NCI-H524 (cell line): ENCODE measurements at regions not wholly inside any gene's neighbourhood (a gene's known extent, or its start where the extent isn't known, plus 50 kb on each side); places are given as distances from the start of the nearest gene placed in this dataset.
"Not testable (repeated sequence)": the region's sequence is repeated elsewhere in the genome, so short reads cannot be mapped to it uniquely, and the experiment has no call there.

ENCODE experiments used
- DNase-seq, 2 experiments: peaks; one replicate each; lab custom pipeline; 2025; lab: John Stamatoyannopoulos, UW

- peak in 1 of 2 experiments; percentile 43 for DNase-seq
Observed at GRCh38 chr12:65728848-65729793, 95.2 kb upstream of the HMGA2 start.

- no peak for DNase-seq
Observed at GRCh38 chr12:65731771-65732170, 92.5 kb upstream of the HMGA2 start.

DNA sequence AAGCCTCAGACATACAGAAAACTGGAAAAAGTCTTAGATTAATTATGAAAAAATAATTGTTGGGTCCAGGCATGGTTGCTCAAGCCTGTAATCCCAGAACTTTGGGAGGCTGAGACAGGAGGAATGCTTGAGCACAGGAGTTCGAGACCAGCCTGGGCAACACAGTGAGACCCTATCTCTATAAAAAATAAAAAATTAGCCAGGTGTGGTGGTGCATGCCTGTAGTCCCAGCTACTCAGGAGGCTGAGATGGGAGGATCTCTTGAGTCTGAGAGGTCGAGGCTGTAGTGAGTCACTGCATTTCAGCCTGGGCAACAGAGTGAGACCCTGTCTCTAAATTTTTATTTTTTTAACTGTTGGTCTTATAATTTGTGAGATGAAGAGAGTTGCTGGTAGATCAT lies 90.6 kb upstream of the HMGA2 start:
- not testable (repeated sequence) for DNase-seq

DNA sequence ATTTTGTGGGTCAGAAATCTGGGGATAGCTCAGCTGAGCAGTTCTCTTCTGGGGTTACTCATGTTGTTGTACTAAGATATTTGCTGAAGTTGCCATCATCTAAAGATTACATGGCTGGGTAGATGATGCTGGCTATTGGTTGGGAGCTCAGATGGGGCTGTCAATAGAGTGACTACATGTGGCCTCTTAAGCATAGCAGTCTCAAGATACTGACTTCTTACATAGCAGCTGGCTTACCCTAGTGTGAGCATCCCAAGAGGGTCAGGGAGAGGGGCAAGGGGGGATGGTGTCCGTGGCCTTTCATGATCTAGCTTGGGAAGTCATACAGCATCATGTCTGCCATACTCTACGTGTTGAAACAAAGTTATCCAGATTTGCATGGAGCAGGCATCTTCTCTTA lies 90.1 kb upstream of the HMGA2 start:
- no peak for DNase-seq

- DNase-seq, result no peak
Observed at GRCh38 chr12:65739606-65740005, 84.7 kb upstream of the HMGA2 start.

GRCh38 chr12:65740506-65740872 lies 83.8 kb upstream of the HMGA2 start:
- DNase-seq, result no peak

GRCh38 chr12:65740873-65741600 lies 83.2 kb upstream of the HMGA2 start:
- DNase-seq, result peak; percentile 72 to 73

DNA sequence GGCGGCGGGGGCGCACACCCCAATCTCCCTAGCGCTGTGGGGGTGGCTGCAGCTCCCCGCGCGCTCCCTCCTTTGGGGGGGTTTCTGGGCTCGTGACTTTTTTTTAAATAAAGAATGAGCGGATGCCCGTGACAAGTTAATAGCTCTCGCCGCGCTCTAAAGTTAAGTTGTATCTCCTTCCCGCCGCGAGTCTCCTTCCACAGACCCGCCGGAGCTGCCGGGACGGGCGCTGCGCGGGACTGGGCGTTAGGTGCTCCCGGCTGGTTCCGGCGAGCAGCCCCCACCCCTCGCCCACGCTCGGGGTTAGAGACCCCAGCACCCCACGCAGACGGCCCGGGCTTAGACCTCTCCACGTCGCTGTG lies 82.6 kb upstream of the HMGA2 start:
- DNase-seq, result peak in 1 of 2 experiments; percentile 57

DNA sequence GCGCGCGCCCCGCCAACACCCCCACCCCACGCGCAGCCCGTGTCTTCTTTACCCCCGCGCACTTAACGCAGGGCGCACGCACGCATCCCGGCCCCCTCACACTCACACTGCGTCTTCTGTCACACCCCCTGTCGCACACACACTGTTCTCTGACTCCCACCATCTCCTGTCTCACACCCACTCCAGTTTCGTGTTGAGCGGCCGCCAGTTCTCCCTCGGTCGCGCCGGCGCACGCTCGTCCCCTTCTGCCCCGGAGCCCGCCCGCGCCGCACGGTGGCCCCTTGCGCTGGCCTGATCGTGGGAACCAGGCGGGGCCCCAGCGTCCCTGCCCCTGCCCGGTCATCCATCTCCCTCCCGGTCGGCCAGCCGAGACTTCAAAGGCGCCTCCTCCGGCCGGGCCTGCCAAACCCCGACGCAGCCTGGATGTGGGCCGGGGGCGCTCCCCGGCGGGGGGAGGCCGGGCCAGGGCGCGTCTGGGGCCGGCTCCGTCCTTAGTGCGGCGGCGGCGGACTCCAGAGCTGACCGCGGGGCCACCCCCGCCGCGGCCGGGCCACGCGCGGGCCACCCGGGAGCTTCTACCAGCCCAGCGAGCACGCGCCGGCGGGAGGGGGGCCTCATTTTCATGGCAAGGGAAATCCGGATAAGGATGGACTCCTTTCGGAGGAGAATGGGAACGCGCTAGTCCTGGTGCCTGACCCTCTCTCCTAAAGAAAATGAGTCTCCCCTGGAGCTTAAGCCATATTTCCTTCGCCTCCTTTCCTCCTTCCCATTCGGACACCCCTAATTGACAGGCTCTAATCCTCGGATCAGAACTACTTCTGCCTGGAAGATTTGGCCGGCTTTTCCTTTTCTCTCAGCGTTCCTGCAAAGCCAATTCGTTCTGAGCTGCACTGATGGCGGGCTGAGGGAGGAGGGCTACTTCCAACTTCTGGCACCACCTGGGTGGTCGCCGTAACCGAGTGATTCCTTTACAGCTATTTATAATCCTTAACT lies 82.0 kb upstream of the HMGA2 start:
- peak; percentile 32 to 58 for DNase-seq

DNA sequence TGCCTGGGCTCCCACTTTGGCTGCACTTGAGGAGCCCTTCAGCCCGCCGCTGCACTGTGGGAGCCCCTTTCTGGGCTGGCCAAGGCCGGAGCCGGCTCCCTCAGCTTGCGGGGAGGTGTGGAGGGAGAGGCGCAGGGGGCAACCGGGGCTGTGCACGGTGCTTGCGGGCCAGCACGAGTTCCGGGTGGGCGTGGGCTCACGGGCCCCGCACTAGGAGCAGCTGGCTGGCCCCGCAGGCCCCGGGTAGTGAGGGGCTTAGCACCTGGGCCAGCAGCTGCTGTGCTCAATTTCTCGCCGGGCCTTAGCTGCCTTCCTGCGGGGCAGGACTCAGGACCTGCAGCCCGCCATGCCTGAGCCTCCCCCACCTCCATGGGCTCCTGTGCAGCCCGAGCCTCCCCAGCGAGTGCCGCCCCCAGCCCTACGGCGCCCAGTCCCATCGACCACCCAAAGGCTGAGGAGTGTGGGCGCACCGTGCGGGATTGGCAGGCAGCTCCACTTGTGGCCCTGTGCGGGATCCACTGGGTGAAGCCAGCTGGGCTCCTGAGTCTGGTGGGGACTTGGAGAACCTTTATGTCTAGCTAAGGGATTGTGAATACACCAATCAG lies 79.9 kb upstream of the HMGA2 start:
- DNase-seq, result not testable (repeated sequence)

- no peak for DNase-seq
Observed at GRCh38 chr12:65747338-65747737, 76.9 kb upstream of the HMGA2 start.

GRCh38 chr12:65748332-65748731 lies 76.0 kb upstream of the HMGA2 start:
- DNase-seq, result no peak

DNA sequence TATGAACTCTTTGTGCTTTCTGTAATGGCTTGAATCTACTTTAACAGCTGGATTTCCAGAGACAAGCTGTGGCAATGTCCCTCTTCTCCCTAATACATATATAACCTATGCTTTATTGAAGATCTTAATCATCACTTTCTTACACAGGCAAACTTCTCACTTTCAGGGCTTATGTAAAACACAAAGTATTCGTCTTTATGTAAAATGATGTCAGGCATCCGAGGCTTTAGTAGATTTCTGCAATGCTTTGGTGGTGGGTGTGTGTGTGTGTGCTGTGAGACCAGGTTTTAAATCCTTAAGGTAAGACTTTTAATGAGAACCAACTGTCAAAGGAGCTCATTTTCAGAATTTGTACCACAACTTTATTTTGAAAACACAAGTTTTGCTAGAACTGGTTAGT lies 70.0 kb upstream of the HMGA2 start:
- no peak for DNase-seq

DNA sequence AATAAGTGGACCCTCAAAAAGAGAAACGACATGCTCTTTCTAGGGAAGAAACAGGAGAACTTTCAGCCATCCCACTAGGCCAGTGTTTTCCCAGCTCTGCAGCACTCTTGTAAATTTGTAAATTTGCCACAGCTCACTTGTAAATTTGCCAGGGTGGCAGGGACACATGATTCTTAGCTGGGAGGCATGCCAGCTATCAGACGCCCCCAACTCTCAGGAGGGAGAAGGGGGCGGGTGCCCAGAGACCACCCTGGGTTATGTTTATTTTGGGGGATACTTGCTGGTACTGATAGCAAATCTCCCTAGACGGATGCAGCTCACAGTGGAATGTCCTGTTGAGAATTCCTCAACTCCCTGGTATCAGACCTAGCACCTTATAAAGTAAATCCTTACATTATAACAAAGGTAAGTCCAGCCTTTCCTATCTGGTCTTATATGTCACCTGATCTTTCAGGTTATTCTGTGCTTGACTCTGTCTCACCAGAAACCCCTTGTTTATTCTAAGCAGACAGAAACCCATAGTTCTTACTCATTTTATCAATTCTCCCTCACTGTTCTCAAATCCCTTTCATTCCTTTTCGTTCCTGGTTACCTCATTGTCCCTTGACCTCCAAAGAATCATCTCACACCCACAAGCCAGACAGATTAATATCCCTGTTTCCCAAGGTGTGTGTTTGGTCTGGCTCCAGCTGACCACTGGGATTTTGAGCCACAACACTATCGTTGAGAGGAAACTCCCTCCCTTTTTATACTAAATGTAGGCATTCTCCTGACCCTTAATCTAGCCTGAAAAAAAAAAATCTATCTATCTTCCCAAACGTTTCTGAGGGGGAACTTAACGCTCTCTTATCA lies 69.3 kb upstream of the HMGA2 start:
- DNase-seq, result no peak

- DNase-seq, result no peak
Observed at GRCh38 chr12:65755596-65755978, 68.7 kb upstream of the HMGA2 start.

DNA sequence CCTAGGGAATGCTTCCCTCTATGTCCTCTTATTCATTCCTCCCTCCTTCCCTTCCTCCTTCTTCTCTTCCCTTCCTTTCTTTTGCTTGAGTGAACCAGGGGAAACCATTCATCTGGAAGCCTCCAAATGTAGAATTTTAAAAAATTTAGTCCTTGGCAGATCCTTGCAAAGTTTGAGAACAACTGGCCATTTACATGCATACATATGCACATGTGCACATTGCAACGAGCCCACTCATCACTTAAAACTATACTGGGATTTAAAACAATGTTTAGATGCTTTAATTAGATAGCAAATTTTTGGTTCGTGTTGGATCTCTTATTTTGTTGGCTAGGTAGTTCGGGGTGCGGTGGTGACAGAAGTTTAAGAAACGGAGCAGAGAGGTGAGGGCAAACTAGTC lies 68.0 kb upstream of the HMGA2 start:
- no peak for DNase-seq

GRCh38 chr12:65756956-65757511 lies 67.2 kb upstream of the HMGA2 start:
- no peak for DNase-seq

DNA sequence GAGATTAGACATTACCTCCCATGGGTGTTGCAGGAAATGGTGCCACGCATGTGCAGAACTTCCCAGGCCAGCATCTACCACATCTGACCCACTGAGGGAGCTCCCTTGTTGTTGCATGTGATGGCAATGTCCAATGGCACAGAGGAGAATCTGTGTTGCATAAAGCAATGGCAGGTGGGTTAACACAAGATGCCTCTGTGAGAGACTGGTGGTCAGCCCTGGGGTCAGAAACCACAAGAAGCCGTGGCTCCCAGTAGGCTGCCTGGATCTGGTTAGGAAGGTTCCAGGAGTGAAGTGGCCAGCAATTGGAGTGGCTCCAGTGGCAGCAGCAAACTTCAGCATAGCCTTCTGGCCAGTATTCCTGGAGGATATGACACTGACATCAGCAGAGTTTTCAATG lies 65.9 kb upstream of the HMGA2 start:
- no peak for DNase-seq

GRCh38 chr12:65759735-65760134 lies 64.5 kb upstream of the HMGA2 start:
- no peak for DNase-seq

GRCh38 chr12:65761301-65761700 lies 63.0 kb upstream of the HMGA2 start:
- DNase-seq, result no peak
